Raji (cell line): ENCODE measurements at regions not wholly inside any gene's neighbourhood (a gene's known extent, or its start where the extent isn't known, plus 50 kb on each side); places are given as distances from the start of the nearest gene placed in this dataset.

ENCODE experiments used
- POLR2A ChIP-seq: IDR thresholded peaks from 2 replicates; pipeline ENCODE4 v1.6.1; 2011; ENCODE audit warnings: low read depth, low read length, control low read depth; ENCODE audit not compliant: insufficient read depth

DNA sequence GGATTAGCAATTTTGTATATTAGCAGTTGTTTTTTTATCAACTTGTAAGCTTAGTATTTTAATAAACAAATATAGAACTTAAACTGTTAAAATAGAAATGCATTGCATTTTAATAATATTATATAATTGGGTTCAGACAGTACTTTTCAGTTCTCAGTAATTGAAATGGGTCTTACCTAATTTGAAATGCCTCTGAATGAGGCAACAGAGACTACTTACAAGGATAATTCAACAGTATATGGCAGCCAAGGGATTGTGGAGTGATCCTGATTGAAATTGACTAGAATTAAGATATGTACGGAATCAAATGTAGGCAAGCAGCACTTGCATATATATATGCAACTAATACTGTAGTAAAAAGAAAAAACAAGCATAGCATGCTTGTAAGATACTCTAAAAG, 1503.9 kb upstream of the MIR17HG start:
- TF ChIP-seq POLR2A, result no peak

DNA sequence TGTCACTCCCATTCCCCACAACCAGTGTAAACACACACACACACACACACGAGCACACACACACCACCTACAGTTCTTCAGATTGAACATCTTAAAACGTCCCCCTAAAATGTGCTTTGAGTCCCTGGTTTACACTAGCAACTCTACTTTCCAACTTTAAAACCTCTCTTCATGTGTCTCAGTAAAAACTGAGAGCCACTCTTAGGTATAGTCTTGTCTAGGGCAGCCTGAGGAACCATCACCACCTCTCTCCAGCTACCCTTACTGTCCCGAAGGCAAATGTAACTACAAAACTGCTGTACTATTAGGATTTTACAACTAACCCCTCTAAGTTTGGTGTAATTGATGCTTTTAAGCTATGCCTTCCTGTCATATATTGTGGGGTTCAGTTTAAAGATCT, 1501.6 kb upstream of the MIR17HG start:
- no peak for TF ChIP-seq POLR2A

DNA sequence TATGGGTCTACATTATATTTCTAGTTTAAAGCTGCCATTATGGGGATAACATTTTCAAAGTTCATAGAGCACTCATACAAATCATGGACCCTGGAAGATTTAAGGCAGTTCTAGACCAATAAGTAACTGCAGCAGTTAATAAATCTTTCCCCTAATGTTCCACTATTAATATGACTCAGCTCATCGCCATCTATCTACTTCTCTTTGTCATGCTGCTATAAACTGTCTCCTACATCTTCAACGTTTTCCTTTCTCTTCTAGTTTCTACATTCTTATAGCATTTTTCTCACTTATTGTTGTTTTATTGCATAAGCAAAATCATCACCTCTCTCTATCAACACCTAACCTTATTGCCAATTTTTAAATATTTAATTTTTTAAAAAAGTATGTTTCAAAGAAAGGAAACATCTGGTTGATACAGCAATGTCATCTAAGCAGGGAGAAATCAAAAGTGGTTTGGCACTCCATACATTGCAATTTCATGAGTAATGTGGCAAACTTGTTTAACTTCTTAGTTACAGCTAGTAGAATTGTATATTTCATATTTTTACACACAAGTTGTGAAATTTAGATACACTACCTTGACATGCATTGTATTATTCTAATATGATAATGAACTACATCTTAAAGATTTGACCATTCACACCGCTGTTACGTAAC, 1500.4 kb upstream of the MIR17HG start:
- TF ChIP-seq POLR2A, result no peak

DNA sequence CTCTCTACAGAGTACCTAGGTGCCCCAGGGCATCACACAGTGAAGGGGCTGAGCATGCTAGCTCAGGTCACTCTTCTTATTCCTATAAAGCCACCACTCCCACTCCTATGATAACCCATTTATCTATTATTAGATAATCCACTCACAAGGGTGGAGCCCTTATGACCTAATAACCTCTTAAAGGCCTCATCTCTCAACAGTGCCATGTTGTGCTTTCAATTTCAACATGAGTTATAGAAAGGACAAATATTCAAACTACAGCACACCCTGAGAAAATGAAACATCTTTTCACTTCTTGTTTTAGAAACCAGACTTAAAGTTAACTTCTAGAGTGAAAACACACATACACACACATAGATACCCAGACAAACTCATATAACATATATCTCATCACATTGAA, 1494.9 kb upstream of the MIR17HG start:
- no peak for TF ChIP-seq POLR2A

DNA sequence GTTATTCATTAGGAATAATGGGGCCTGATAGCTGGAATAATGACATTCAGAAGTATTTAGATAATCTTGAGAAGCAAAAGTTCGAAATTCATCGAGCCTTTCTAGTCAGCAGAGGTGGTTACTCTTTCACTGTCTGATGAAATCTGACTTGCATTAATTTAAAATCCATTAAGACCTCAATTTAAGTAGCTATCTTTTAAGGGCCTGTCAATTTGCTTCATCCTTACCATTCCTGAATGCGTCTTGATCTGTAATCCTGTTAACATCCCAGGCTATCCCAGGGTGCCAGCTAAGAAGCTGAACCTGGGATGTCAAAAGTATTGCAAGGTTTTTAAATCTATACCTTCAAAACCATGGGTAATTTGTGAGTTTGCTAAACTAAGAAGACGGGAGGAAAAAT, 1491.0 kb upstream of the MIR17HG start:
- TF ChIP-seq POLR2A, result no peak

DNA sequence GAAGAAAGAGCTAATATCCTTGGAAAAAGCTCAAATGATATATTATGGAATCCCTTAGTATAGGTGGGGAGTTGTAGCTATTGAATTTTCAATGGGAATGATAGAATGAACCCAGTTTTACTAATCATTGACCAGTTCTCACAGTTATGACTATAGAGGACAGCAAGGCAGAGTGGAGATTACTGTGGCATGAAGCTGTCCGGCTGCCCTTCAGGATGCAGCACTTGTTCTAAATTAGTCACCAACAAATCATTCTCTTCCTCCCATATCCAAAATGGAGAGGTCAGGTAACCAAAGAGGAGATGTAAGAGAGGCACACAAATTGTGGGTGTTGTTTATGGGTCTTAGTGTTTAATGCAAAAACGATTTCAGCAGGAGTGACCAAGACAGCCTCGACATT, 1490.0 kb upstream of the MIR17HG start:
- TF ChIP-seq POLR2A, result no peak

DNA sequence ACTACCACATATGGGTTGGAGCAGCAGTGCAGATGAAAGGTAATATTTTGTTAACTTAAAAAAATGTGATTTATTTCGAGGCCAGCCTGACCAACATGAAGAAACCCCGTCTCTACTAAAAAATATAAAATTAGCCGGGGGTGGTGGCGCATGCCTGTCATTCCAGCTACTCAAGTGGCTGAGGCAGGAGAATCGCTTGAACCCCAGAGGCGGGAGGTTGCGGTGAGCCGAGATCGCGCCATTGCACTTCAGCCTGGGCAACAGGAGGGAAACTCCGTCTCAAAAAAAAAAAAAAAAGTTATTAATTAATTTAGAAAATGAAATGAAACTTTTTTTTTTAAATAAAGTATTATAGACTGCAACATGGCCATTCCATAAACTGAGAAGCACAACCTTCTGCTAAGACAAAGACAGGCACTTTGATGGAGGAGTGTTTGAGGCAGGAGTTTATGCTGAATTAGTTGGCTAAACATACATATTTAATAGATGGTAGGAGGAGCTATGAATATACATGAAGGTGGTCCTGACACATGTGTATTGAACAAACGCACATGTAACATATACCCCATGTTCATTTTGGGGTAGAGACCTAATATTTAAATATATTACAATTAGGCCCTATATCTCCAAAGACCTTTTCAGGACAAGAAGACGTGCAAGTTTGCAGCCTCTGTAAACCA, 1485.3 kb upstream of the MIR17HG start:
- TF ChIP-seq POLR2A, result no peak

DNA sequence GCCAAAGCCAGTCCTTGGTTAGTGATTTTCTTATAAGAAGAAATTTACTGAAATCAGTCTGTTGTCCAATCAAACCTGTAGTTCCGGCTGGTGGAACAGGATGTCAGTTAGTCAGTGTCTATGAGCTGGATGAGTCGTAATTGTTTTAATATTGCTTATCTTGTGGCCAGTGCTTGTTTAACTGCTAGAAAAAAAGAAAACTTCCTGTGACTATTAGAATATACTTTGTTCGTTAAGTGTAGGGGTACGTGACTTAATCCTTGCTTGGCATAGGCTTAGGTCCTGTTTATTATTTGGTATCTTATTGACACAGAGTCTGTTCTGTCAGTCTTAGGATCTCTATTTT, 1484.8 kb upstream of the MIR17HG start:
- no peak for TF ChIP-seq POLR2A

DNA sequence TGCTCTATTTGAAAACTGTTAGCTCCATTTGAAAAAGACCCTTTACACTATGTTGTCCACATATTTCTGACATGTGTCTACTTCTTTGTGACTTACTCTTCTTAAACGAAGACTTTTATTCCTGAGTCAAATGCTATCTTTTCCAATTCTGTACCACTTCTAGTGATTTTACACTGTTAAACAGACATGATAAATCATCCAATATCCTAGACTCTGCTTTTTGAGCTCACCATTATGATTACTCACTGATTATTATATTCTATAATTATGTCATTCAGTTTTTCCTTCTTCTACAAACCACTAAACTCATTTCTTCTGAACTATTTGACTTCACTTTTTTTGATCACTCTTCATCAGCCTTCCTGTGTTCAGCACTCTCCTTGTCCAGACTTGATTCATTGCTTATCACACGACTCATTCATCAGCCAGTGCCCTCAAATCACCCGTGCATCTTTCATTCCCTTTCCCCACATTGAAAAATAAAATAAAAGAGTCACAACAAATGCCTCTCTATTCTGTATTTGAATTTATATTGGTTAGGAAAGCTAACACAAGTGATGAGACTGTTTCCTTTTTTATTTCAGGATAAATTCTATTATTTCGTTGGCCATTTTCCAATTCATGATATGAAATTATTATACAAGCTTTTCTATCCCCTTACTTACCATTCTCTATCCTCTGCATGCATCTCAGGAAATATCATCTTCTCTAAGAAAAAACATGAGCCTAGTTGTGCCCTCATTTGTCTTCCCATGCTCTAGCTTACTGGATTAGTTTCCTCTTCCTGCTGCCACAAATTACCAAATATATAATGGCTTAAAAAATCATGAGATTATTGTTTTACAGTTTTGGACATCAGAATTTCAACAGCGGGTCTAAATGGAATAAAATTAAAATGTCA, 1482.1 kb upstream of the MIR17HG start:
- TF ChIP-seq POLR2A, result no peak

DNA sequence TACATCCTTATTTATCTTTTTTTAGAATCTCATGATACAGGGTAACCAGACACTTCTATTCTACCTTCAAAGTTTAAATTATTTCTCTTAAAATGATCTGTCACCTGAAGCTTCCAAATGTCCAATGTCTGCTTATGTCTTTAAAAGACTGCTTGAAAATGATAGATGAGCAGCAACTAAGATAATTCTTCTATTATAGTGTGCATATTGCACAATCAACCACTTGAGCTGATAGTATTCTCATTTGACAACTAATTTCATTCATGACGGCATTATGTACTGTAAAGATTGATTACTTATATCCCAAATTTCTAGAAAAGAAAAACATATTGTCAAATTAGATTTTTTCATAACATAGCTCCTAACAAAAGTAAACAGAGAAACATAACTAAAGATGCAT, 1478.2 kb upstream of the MIR17HG start:
- no peak for TF ChIP-seq POLR2A

DNA sequence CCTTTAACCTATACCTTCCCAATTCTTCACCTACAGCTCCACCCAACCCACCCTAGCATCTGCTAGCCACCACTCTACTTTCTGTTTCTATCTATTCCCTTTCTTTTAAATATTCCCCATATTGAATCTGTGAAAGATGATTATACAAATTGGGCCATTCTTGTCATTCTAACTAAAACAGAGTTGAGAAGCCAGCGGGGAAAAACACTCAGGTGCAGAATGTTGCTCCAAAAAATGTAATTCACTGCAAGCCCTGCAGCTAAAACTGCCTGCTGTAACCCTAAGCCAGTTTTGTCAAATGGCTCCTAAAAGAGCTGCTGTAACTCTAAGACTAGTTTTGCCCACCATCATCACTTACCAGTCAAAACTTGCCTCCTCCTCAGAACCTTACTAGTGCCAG, 1468.6 kb upstream of the MIR17HG start:
- TF ChIP-seq POLR2A, result no peak

DNA sequence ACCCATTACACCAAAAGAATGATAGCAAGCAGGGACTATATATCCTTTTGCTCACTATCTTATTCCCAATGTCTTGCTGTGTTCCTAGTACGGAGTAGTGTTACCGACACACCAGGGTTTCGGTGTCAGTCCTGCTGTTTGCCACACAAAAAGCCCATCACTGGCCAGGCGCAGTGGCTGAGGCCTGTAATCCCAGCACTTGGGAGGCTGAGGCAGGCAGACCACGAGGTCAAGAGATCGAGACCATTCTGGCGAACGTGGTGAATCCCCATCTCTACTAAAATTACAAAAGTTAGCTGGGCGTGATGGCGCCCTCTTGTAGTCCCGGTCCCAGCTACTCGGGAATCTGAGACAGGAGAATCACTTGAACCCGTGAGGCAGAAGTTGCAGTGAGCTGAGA, 1467.3 kb upstream of the MIR17HG start:
- TF ChIP-seq POLR2A, result no peak

DNA sequence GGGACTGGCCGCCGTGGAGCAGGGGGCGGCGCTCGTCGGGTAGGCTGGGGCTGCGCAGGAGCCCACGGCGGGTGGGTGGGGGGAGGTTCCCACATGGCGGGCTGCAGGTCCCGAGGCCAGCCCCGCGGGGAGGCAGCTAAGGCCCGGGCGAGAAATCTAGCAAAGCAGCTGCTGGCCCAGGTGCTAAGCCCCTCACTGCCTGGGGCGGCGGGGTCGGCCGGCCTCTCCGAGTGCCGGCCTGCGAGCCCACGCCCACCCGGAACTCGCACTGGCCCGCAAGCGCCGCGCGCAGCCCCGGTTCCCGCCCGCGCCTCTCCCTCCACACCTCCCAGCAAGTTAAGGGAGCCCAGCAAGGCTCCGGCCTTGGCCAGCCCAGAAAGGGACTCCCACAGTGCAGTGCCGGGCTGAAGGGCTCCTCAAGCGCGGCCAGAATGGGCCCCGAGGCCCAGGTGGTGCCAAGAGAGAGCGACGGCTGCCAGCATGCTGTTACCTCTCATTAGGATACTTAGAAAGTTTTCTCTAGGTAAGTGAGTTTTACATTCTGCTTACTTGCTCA, 1463.5 kb upstream of the MIR17HG start:
- no peak for TF ChIP-seq POLR2A

DNA sequence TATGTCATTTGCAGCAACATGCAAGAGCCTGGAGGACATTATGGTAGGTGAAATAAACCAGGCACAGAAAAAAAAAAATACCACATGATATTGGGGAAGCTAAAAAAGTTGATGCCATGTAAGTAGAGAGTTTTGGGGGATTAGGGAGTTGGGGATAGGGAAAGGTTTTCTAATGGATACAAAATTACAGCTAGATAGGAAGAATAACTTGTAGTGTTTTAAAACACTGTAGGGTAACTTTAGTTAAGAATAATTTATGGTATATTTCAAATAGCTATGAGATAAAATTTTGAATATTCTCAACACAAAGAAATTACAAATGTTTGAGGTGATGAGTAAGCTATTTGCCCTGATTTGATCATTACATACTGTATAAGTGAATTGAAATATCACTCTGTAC, 1456.7 kb upstream of the MIR17HG start:
- TF ChIP-seq POLR2A, result no peak

DNA sequence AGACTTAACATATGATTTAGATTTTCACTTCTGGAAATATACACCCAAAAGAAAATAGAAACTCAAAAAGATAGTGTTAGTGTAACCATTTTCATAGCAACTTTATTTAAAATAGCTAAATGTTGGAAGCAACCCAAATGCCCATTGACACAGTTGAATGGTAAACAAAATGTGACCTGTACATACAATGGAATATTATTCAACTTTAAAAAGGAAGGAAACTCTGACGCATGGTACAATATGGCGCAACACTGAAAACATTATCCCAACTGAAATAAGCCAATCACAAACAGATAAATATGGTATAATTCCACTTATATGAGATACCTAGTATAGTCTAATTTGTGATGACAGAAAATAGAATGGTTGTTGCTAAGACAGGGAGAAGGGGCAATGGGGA, 1456.1 kb upstream of the MIR17HG start:
- no peak for TF ChIP-seq POLR2A

DNA sequence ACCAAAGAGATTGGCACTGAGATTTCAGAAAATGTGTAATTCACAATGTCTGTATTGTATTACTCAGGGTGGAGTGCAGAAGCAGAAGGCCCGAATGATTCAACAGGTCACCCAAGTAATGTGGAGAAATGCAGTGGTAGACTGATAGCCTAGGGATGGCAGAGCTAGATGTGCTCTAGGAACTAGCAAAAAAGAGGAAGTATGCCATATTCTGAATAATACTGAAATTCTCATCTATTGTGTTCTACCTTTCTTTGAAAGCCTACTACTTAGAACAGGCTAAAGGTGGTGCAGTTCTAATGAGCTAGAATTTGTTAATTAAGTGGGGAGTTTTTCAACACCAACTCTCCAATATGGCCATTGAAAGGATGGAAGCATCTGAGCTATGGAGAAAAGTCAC, 1449.8 kb upstream of the MIR17HG start:
- no peak for TF ChIP-seq POLR2A

DNA sequence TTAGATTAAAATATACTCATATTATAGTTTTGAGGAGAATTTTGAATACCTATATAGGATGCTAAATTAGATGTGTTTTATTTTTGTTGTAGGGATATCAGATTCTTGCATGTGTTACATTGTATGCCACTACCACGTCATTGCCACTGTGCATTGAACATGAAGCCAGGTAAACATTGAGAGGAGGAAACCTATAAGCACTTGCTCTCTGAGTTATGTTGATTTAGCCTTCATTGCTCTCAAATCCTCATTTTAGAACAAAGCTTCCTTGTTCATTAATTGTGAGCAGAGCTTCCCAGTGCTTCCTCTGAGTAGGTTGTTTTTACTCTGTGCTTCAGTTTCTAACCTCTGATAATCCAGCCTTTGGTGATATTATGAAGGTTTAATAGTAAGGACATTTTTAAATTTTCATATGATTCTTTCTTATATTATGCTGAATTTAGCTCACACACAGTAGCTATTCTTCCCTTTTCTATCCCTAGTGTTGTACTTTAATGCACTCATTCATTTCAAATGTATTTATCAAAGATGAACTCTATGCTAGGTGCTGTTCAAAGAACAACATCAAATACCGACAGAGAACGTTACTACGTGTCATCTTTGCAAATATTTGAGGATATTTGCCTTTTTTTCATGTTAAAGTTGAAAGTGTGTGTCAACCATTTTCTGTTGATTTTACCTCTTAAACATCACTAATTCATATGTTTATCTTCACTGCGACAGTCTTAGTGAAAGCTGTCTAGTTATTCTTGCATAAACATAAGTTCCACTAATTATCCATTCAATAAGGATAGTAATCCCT, 1448.0 kb upstream of the MIR17HG start:
- TF ChIP-seq POLR2A, result no peak
